Fibroblast of skin of back (primary cell): ENCODE measurements at regions not wholly inside any gene's neighbourhood (a gene's known extent, or its start where the extent isn't known, plus 50 kb on each side); places are given as distances from the start of the nearest gene placed in this dataset.

Experiments
- DNase-seq: peaks from one replicate; pipeline ENCODE4 v3.0.0-alpha.2; 2013

GRCh38 chr17:34113089-34113488, 142.0 kb upstream of the CCL2 start:
- DNase-seq, result no peak

- no peak for DNase-seq
Measured at GRCh38 chr17:34114174-34114573, 140.9 kb upstream of the CCL2 start.

- DNase-seq, result no peak
Measured at GRCh38 chr17:34116306-34116705, 138.8 kb upstream of the CCL2 start.

- DNase-seq, result no peak
Measured at GRCh38 chr17:34117332-34117731, 137.8 kb upstream of the CCL2 start.

GRCh38 chr17:34117811-34118210, 137.3 kb upstream of the CCL2 start:
- DNase-seq, result no peak

GRCh38 chr17:34118564-34118963, 136.5 kb upstream of the CCL2 start:
- no peak for DNase-seq

- no peak for DNase-seq
Measured at GRCh38 chr17:34121311-34121710, 133.8 kb upstream of the CCL2 start.

GRCh38 chr17:34122515-34122914, 132.6 kb upstream of the CCL2 start:
- no peak for DNase-seq

GRCh38 chr17:34125010-34125409, 130.1 kb upstream of the CCL2 start:
- DNase-seq, result no peak

GRCh38 chr17:34125921-34126320, 129.2 kb upstream of the CCL2 start:
- DNase-seq, result no peak

- no peak for DNase-seq
Measured at GRCh38 chr17:34126496-34126895, 128.6 kb upstream of the CCL2 start.

GRCh38 chr17:34126965-34127364, 128.1 kb upstream of the CCL2 start:
- DNase-seq, result no peak

- no peak for DNase-seq
Measured at GRCh38 chr17:34130544-34130943, 124.5 kb upstream of the CCL2 start.

- no peak for DNase-seq
Measured at GRCh38 chr17:34131386-34131785, 123.7 kb upstream of the CCL2 start.

- no peak for DNase-seq
Measured at GRCh38 chr17:34133350-34133749, 121.7 kb upstream of the CCL2 start.

- DNase-seq, result no peak
Measured at GRCh38 chr17:34135841-34136240, 119.2 kb upstream of the CCL2 start.

- DNase-seq, result no peak
Measured at GRCh38 chr17:34140006-34140405, 115.1 kb upstream of the CCL2 start.

GRCh38 chr17:34141590-34141989, 113.5 kb upstream of the CCL2 start:
- DNase-seq, result no peak

GRCh38 chr17:34143430-34143829, 111.7 kb upstream of the CCL2 start:
- DNase-seq, result no peak

- DNase-seq, result no peak
Measured at GRCh38 chr17:34146440-34147043, 108.5 kb upstream of the CCL2 start.

GRCh38 chr17:34151102-34151501, 104.0 kb upstream of the CCL2 start:
- peak; percentile 2 for DNase-seq

- DNase-seq, result no peak
Measured at GRCh38 chr17:34153991-34154390, 101.1 kb upstream of the CCL2 start.

- DNase-seq, result no peak
Measured at GRCh38 chr17:34154961-34155730, 99.9 kb upstream of the CCL2 start.

- DNase-seq, result no peak
Measured at GRCh38 chr17:34155947-34156346, 99.1 kb upstream of the CCL2 start.

- no peak for DNase-seq
Measured at GRCh38 chr17:34156401-34156740, 98.7 kb upstream of the CCL2 start.
